Keratinocyte (primary cell): ENCODE measurements at regions not wholly inside any gene's neighbourhood (a gene's known extent, or its start where the extent isn't known, plus 50 kb on each side); places are given as distances from the start of the nearest gene placed in this dataset.

Experiments used
- DNase-seq: peaks from one replicate; pipeline ENCODE4 v3.0.0-alpha.2; 2011; ENCODE audit warnings: low read depth, missing footprints, low spot score
- FAIRE-seq: peaks from 2 replicates; lab custom pipeline; 2011; peaks lifted over from hg19 to GRCh38; lab: Jason Lieb, UNC
- H2AFZ ChIP-seq: 2 replicates; pipeline ENCODE4 v1.6.0; 2012; ENCODE audit warnings: low read length, control low read depth, inconsistent platforms; ENCODE audit not compliant: control insufficient read depth
- H3K27ac ChIP-seq: 2 replicates; pipeline ENCODE4 v1.5.1; 2011; ENCODE audit warnings: low read length; ENCODE audit not compliant: control insufficient read depth, insufficient read depth
- H3K27me3 ChIP-seq: 3 replicates; pipeline ENCODE4 v1.6.0; 2011; ENCODE audit warnings: low read length; ENCODE audit not compliant: control insufficient read depth, insufficient read depth; ENCODE audit errors: extremely low read depth
- H3K36me3 ChIP-seq, 2 experiments: 2 replicates in 1 of 2; 3 replicates in 1 of 2; pipeline ENCODE4 v1.5.1; 2011; ENCODE audit warnings: low read length in 2 of 2, mild to moderate bottlenecking in 1 of 2; ENCODE audit not compliant: control insufficient read depth in 2 of 2, insufficient read depth in 2 of 2; ENCODE audit errors: extremely low read depth in 1 of 2
- H3K4me1 ChIP-seq: 3 replicates; pipeline ENCODE4 v1.5.1; 2011; ENCODE audit warnings: low read length; ENCODE audit not compliant: control insufficient read depth, insufficient read depth; ENCODE audit errors: extremely low read depth
- H3K4me2 ChIP-seq: 3 replicates; pipeline ENCODE4 v1.6.0; 2011; ENCODE audit warnings: low read depth, low read length; ENCODE audit not compliant: control insufficient read depth, insufficient read depth; ENCODE audit errors: extremely low read depth
- H3K4me3 ChIP-seq, 3 experiments: fragments of 200-600 bp in 1 of 3; sonication (generic) in 1 of 3; 2 replicates in 2 of 3; 3 replicates in 1 of 3; pipeline ENCODE4 v1.5.1; 2011 to 2016; ENCODE audit warnings: low read length in 3 of 3, mild to moderate bottlenecking in 3 of 3, control low read depth in 2 of 3, inconsistent platforms in 1 of 3, low read depth in 1 of 3, mixed read lengths in 1 of 3, mixed run types in 1 of 3, moderate library complexity in 1 of 3; ENCODE audit not compliant: control insufficient read depth in 2 of 3, insufficient read depth in 2 of 3; ENCODE audit errors: extremely low read depth in 1 of 3
- H3K79me2 ChIP-seq: 2 replicates; pipeline ENCODE4 v1.6.0; 2012; ENCODE audit warnings: low read length; ENCODE audit not compliant: control insufficient read depth, insufficient read depth
- H3K9ac ChIP-seq: 3 replicates; pipeline ENCODE4 v1.6.0; 2011; ENCODE audit warnings: low read length; ENCODE audit not compliant: control insufficient read depth, insufficient read depth; ENCODE audit errors: extremely low read depth
- H3K9me1 ChIP-seq: 3 replicates; pipeline ENCODE4 v1.6.0; 2011; ENCODE audit warnings: low read length; ENCODE audit not compliant: control insufficient read depth, insufficient read depth; ENCODE audit errors: extremely low read depth
- H3K9me3 ChIP-seq: 2 replicates; pipeline ENCODE4 v1.5.1; 2012; ENCODE audit warnings: low read depth, low read length; ENCODE audit not compliant: control insufficient read depth
- H4K20me1 ChIP-seq: 3 replicates; pipeline ENCODE4 v1.6.0; 2011; ENCODE audit warnings: low read length; ENCODE audit not compliant: control insufficient read depth, insufficient read depth; ENCODE audit errors: extremely low read depth
- CTCF ChIP-seq, 3 experiments: IDR thresholded peaks in 1 of 3; conservative IDR thresholded peaks in 1 of 3; optimal IDR thresholded peaks in 1 of 3; 2 replicates in 2 of 3; 3 replicates in 1 of 3; pipeline versions ENCODE3 to v1.5.1; 2011; ENCODE audit warnings: low read length in 3 of 3, mild to moderate bottlenecking in 3 of 3, moderate library complexity in 2 of 3, control low read depth in 1 of 3, inconsistent platforms in 1 of 3; ENCODE audit not compliant: insufficient read depth in 2 of 3; ENCODE audit errors: extremely low read depth in 1 of 3
- EZH2 ChIP-seq: IDR thresholded peaks from one replicate; pipeline ENCODE4 v1.6.1; 2012; ENCODE audit warnings: inconsistent platforms, mild to moderate bottlenecking, low read length, moderate library complexity
- dilution Hi-C: fragments of 300-500 bp; cut with MboI; formaldehyde crosslinking; loops from one replicate; pipeline ENCODE4 v1.7.0; 2020; ENCODE audit warnings: low sequenced_read_pairs; ENCODE audit not compliant: extremely low pct_ligation_motif_present

GRCh38 chr5:125592856-125593255 is 830.4 kb upstream of the GRAMD2B start:
- Histone ChIP-seq H3K4me1 (no peaks in the 10 kb centered on the region), H3K4me2 (no peak overlapping the region), H3K27ac (no peak overlapping the region), H3K4me3 (no peak overlapping the region), H3K79me2 (no peaks in the 10 kb centered on the region), H3K9ac (no peak overlapping the region), H4K20me1 (no peaks in the 10 kb centered on the region), H2AFZ (no peak overlapping the region), H3K9me3 (no peaks in the 10 kb centered on the region), H3K27me3 (no peaks in the 10 kb centered on the region), H3K9me1 (no peaks in the 10 kb centered on the region), H3K36me3 (no peaks in the 10 kb centered on the region)
- FAIRE-seq (no peak), DNase-seq (no peak)
- no peak for TF ChIP-seq CTCF (optimal IDR thresholded peaks at IDR 0.05 in 1 of 3, IDR thresholded peaks at IDR 0.05 in 1 of 3, conservative IDR thresholded peaks at IDR 0.05 in 1 of 3; ENCODE audit: extremely low read depth in 1 of 3, insufficient read depth in 2 of 3, low read length in 3 of 3)
- no peak for TF ChIP-seq EZH2
- dilution Hi-C loops, result no loop called here

- no peak for DNase-seq
- H3K9me1 ChIP-seq, result no peaks in the 10 kb centered on the region
- no peaks in the 10 kb centered on the region for H3K9me3 ChIP-seq
- H2AFZ ChIP-seq, result no peak overlapping the region
- no peaks in the 10 kb centered on the region for H3K27me3 ChIP-seq
- no peak overlapping the region for H3K27ac ChIP-seq
- H4K20me1 ChIP-seq, result no peaks in the 10 kb centered on the region
- H3K79me2 ChIP-seq, result no peaks in the 10 kb centered on the region
- H3K4me3 ChIP-seq, result no peak overlapping the region
- no peak for FAIRE-seq
- no peak overlapping the region for H3K4me2 ChIP-seq
- TF ChIP-seq CTCF (optimal IDR thresholded peaks at IDR 0.05 in 1 of 3, IDR thresholded peaks at IDR 0.05 in 1 of 3, conservative IDR thresholded peaks at IDR 0.05 in 1 of 3; ENCODE audit: extremely low read depth in 1 of 3, insufficient read depth in 2 of 3, low read length in 3 of 3) (no peak), EZH2 (no peak)
- dilution Hi-C loops, result no loop called here
- no peaks in the 10 kb centered on the region for H3K4me1 ChIP-seq
- H3K9ac ChIP-seq, result no peak overlapping the region
- no peaks in the 10 kb centered on the region for H3K36me3 ChIP-seq
These were observed 828.1 kb upstream of the GRAMD2B start for GRCh38 chr5:125595095-125595494.
